Activated T-cell treated with anti-CD3 and anti-CD28 coated beads for 4 hours (primary cell): ENCODE measurements at regions not wholly inside any gene's neighbourhood (a gene's known extent, or its start where the extent isn't known, plus 50 kb on each side); places are given as distances from the start of the nearest gene placed in this dataset.

Experiments
- DNase-seq: peaks from one replicate; pipeline ENCODE4 v3.0.0-alpha.2; 2020

DNA sequence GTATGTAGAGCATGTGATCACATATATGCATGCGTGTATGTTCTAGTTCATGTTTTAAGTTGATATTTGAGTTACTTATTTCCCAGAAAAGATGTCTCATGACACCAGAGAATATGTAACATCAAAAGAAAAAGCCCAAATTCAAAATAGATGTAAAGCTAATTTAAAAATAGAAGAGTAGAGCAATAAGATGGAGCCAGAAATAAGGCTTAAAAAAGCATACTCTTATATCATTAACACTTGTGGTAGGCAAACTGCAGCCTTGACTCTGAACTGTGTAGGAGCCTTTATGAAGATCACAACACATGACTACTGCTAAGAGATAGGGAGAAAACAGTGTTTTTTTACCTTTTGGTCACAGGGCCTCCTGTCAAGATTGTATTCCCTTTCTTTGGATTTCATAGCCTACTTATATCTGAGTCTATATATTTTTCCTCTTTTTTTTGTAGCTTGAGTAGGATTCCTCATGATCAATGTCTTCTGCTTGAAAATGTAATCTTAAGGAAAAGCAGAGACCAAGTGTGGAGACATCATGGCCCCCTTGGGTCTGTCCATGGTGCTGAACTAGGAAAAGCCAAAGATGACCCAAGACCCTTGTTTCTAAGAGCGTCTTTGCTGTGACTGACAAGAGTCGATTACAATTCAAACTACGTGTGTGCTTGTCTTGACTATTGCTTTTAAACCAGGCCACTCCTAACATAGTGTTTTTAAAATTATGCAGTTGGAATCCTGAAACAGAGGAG lies 390.4 kb downstream of the SHISA9 start:
- DNase-seq = no peak

- no peak for DNase-seq
Observed at GRCh38 chr16:13296206-13296605, 394.8 kb downstream of the SHISA9 start.

DNA sequence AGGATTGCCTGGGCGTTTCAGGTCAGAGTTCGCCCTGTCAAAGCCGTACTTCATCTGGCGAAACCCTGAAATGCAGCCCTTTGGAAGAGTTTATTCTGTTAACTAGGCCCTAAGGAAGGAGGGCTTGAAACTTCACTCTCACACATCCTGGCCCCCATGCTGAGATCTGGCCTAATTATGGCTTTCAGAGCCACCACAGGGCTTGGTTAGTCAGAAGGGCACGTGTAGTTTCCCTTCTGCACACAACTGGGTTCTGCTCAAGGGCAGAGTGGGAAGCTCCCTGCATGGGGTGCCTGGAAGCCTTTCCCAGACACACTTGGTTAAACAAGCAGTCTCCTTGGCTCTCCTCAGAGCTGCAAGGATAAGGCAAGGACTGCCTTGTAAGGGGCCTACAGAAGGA lies 397.3 kb downstream of the SHISA9 start:
- no peak for DNase-seq

- no peak for DNase-seq
Observed at GRCh38 chr16:13300066-13300840, 398.9 kb downstream of the SHISA9 start.

GRCh38 chr16:13305019-13305755 lies 403.8 kb downstream of the SHISA9 start:
- no peak for DNase-seq

DNA sequence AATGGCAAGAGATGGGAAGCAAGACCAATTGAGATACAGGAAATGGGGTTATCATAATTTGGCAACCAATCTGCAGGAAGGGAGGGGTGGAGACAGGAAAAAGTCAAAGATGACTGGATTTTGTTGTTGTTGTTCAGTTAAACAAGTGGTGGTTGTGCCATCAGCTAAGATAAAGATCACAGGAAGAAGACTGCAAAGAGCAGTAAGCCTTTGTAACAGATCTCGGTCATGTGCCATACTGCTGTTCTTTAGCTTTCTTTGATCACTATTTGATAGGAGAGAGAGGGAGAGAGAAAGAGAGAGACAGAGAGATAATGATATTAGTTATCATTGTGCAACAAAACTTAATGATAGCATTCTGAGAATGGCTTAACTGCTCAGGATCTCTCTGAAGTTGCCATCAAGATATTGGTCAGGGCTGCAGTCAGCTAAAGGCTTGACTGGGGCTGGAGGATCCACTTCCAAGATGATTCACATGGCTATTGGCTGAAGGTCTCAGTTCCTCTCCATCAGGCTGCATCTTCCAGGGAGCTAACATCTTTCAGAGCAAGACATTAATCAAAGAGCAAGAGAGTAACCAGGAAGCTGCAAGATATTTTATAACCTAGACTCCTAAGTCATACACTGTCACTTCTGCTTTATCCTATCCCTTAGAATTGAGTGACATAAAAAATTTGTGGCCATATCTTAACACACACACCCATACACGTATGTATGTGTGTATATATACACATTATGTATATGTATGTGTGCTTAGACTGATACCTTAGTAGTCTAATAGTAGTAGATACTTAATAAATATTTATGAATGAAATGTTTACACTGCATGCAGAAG lies 405.0 kb downstream of the SHISA9 start:
- DNase-seq = no peak

- DNase-seq = no peak
Observed at GRCh38 chr16:13307255-13307654, 405.9 kb downstream of the SHISA9 start.

- DNase-seq = no peak
Observed at GRCh38 chr16:13307851-13308250, 406.5 kb downstream of the SHISA9 start.

GRCh38 chr16:13312063-13312462 lies 410.7 kb downstream of the SHISA9 start:
- no peak for DNase-seq

DNA sequence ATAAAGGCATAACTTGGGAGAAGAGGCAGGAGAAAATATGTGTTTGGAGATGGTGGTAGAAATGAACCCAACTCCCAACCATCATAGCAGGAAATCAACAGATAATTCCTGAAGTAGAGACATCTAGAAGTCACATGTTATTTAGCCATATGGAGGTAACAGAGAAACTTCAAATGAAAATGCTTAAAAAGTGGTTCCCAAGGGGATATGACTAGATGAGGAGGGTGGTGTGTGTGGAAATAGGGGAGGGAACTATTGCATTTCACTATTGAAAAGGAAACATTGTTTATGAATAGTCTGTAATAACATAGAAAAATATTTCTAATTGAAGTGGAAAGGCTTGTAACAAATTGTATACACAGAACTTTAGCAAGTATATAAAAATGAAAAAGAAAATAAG lies 412.0 kb downstream of the SHISA9 start:
- no peak for DNase-seq

DNA sequence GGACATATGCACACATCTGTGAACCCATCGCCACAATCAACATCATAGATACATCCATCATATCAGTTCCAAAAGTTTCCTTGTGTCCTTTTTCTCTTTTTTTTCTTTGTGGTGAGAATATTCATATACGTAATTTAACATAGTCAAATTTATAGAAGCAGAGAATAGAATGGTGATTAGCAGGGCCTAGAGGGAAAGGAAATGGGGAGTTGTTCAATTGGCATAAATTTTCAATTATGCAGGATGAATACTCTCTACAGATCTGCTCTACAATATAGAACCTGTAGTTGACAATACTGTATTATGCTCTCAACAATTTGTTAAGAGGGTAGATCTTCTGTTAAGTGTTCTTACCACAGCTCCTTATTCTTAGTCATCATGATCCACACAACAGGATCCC lies 413.2 kb downstream of the SHISA9 start:
- DNase-seq = no peak

- DNase-seq = no peak
Observed at GRCh38 chr16:13315642-13316427, 414.4 kb downstream of the SHISA9 start.

DNA sequence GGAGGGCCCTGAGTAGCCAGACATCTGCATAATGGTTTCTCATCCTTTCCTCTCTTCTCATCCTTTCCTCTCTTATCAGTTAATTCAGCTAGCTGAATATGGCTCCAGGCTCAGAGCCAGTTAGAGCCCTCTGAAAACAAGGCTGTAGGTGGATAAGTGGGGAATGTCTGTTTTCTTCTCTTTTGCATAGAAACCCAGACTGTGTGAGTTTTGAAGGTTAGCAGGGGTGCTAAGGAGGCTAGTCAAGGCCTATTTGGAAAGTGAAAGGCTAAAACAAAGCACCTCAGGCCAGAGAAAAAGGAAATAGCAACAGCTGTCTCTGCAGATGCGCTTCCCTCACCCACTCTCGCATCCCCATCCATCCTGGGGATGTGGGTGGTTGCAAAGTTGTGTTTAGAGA lies 420.9 kb downstream of the SHISA9 start:
- no peak for DNase-seq

- no peak for DNase-seq
Observed at GRCh38 chr16:13324851-13325250, 423.5 kb downstream of the SHISA9 start.

- no peak for DNase-seq
Observed at GRCh38 chr16:13325396-13325795, 424.0 kb downstream of the SHISA9 start.

DNA sequence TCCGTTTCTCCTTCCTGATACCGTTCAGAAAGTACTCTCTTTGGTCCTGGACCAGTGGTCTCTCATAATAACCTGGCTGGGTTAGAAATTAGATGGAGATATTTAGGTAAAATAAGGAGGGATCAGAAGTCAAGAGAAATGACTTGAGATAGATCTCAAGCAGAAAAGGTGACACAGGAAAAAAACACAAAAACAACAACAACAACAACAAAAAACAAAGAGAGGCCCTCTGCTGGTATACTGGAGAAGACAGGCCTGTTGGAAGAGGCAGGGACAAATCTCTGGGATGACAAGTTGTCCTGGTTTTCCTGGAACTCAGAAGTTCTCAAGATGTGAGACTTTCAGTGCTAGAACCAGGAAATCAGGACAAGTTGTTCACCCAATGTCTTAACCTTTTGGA lies 430.5 kb downstream of the SHISA9 start:
- no peak for DNase-seq

DNA sequence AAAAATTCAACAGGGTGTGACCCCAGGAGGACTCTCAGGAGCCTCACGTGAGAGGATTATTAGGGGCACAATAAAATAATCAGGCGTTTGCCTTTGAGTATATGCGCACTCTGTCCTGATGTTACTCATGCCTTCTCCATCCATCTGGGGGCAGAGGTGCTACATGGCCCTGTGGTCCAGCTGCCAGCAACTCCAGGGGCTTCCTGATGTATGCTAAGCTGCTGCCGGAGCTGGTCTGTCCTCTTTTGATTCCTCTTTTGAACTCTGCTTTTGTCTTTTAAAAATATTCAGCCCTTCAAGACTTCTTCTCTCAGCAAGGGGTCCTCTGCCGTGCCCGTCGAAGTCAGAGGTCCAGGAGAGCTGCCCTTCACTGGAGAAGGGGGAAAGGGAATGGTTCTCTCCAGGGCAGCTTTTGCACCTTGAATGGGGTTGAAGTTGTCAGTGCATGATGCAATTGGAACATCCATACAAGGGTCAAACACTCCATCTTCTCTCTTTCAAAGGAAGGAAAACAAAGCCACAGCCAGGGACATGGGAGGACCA lies 431.4 kb downstream of the SHISA9 start:
- no peak for DNase-seq

DNA sequence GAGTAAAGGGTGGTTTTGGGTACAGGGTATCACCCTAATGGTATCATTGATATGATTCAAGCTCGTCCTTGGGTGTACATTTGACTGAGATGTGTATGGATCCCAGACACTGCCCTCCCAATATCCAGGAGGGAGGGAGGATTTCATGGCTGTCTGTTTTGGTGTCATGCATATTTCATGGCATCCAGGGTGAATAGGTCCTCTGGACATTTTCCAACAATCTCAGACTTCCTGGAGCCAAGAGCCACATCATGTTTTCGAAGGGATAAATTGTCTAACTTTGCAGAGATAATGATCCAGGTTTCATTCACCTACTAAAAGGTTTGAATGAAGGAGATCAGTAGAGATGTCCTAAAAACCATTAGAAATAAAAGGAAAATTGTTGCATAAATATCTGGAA lies 431.9 kb downstream of the SHISA9 start:
- no peak for DNase-seq

DNA sequence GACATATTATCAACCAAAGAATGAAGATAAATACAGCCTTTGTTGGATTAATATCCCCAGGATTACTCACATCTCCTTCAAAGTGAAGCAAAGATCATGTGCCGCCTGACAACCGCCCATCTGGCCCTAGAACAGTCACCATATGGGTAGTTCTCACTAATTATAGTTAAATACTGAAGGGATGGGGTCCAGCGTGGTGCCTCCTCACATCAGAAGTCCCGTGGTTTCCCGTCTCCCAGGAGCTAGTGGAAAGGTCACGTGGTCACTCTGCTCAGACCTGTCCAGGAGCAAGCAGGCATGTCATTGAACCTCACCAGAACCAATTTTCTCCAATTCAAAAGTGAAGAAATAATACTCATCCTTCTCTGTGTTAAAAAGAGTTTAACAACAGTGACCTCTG lies 434.5 kb downstream of the SHISA9 start:
- DNase-seq = no peak

DNA sequence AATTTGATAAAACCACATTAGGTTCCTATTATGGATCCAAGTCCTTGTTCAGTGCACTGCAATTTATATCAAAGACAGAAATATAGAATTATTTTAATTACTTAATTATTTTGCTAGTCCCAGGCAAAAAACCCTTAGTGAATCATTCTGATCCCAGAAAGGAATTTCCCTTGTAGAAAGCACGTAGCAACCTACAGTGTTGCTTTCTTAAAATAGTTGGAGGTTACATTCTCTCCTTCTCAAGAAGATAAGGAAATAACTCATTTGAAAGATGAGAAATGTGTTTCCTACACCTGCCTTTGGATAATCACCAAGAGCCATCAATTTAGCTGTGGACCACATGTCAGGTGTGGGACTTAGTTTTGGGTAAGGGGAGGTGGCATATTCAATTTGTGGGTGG lies 434.9 kb downstream of the SHISA9 start:
- DNase-seq = no peak
